HG03439 (cell line): ENCODE measurements at regions not wholly inside any gene's neighbourhood (a gene's known extent, or its start where the extent isn't known, plus 50 kb on each side); places are given as distances from the start of the nearest gene placed in this dataset.

Experiments used
- ATAC-seq: cut with Tn5 transposase; IDR thresholded peaks from one replicate; pipeline ENCODE4 v1.9.1; 2021; ENCODE audit warnings: mild to moderate bottlenecking, moderate library complexity; ENCODE audit not compliant: unreplicated experiment

- ATAC-seq = no peak
Observed at GRCh38 chr7:17638727-17639126, 301.6 kb downstream of the SNX13 start.

GRCh38 chr7:17640730-17641377, 299.4 kb downstream of the SNX13 start:
- no peak for ATAC-seq

GRCh38 chr7:17645500-17645899, 294.8 kb downstream of the SNX13 start:
- ATAC-seq = no peak

GRCh38 chr7:17646253-17646956, 293.9 kb downstream of the SNX13 start:
- ATAC-seq = no peak

- ATAC-seq = no peak
Observed at GRCh38 chr7:17651341-17651740, 289.0 kb downstream of the SNX13 start.

- no peak for ATAC-seq
Observed at GRCh38 chr7:17651863-17652385, 288.4 kb downstream of the SNX13 start.

GRCh38 chr7:17654940-17655339, 285.4 kb downstream of the SNX13 start:
- no peak for ATAC-seq

GRCh38 chr7:17659126-17659525, 281.2 kb downstream of the SNX13 start:
- ATAC-seq = no peak

- ATAC-seq = no peak
Observed at GRCh38 chr7:17660116-17660515, 280.2 kb downstream of the SNX13 start.

- no peak for ATAC-seq
Observed at GRCh38 chr7:17661982-17662585, 278.2 kb downstream of the SNX13 start.

- no peak for ATAC-seq
Observed at GRCh38 chr7:17663061-17663675, 277.1 kb downstream of the SNX13 start.

- ATAC-seq = no peak
Observed at GRCh38 chr7:17665029-17665428, 275.3 kb downstream of the SNX13 start.

- peak; percentile 54 for ATAC-seq
Observed at GRCh38 chr7:17668122-17668521, 272.2 kb downstream of the SNX13 start.

- no peak for ATAC-seq
Observed at GRCh38 chr7:17669204-17669603, 271.1 kb downstream of the SNX13 start.

- ATAC-seq = no peak
Observed at GRCh38 chr7:17671956-17672355, 268.3 kb downstream of the SNX13 start.

- no peak for ATAC-seq
Observed at GRCh38 chr7:17672783-17673182, 267.5 kb downstream of the SNX13 start.

- no peak for ATAC-seq
Observed at GRCh38 chr7:17674166-17674942, 265.9 kb downstream of the SNX13 start.

- no peak for ATAC-seq
Observed at GRCh38 chr7:17674943-17675608, 265.2 kb downstream of the SNX13 start.

GRCh38 chr7:17677408-17677807, 262.9 kb downstream of the SNX13 start:
- no peak for ATAC-seq

GRCh38 chr7:17678896-17679295, 261.4 kb downstream of the SNX13 start:
- ATAC-seq = no peak
